Fibroblast of the aortic adventitia (primary cell): ENCODE measurements at regions not wholly inside any gene's neighbourhood (a gene's known extent, or its start where the extent isn't known, plus 50 kb on each side); places are given as distances from the start of the nearest gene placed in this dataset.

ENCODE experiments used
- DNase-seq: peaks from one replicate; pipeline ENCODE4 v3.0.0-alpha.2; 2010; ENCODE audit warnings: low read depth
- H3K4me3 ChIP-seq: 2 replicates; pipeline ENCODE4 v1.5.1; 2011; ENCODE audit warnings: low read depth, mild to moderate bottlenecking, control low read depth, low read length, moderate library complexity
- CTCF ChIP-seq: IDR thresholded peaks from 2 replicates; pipeline ENCODE4 v1.5.1; 2011; ENCODE audit warnings: mild to moderate bottlenecking, low read length, control low read depth, inconsistent platforms; ENCODE audit not compliant: insufficient read depth

GRCh38 chr2:221022554-221022953 lies 549.5 kb downstream of the EPHA4 start:
- no peak for DNase-seq
- TF ChIP-seq CTCF = no peak
- H3K4me3 ChIP-seq = no peak overlapping the region

GRCh38 chr2:221025398-221025797 lies 546.7 kb downstream of the EPHA4 start:
- DNase-seq = no peak
- no peak overlapping the region for H3K4me3 ChIP-seq
- no peak for TF ChIP-seq CTCF

- no peak for TF ChIP-seq CTCF
- no peak overlapping the region for H3K4me3 ChIP-seq
- no peak for DNase-seq
These were observed 537.9 kb downstream of the EPHA4 start for GRCh38 chr2:221034026-221034701.

- no peak for DNase-seq
- H3K4me3 ChIP-seq = no peak overlapping the region
- TF ChIP-seq CTCF = no peak
These were observed 537.1 kb downstream of the EPHA4 start for GRCh38 chr2:221034973-221035372.

- DNase-seq = no peak
- H3K4me3 ChIP-seq = no peak overlapping the region
- no peak for TF ChIP-seq CTCF
These were observed 529.2 kb downstream of the EPHA4 start for GRCh38 chr2:221042926-221043325.

DNA sequence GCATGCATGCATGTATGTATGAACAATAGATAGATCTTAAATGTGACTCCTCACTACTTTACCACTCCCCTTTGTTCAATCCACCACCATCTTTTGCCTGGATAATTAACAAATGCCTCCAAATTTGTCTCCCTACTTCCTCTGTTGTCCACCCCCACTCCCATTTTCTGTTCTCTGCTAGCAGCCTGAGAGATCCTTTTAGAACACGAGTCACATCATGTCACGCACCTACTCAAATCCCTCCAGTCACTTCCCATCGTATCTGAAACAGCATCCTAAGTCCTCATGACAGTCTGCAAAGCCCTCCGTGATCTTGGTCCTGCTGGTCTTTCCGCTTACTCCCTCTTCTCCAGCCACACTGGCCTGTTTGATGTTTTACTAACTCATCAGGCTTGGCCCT lies 527.3 kb downstream of the EPHA4 start:
- DNase-seq = no peak
- no peak overlapping the region for H3K4me3 ChIP-seq
- no peak for TF ChIP-seq CTCF
